ENCODE measurements at regions not wholly inside any gene's neighbourhood (a gene's known extent, or its start where the extent isn't known, plus 50 kb on each side); places are given as distances from the start of the nearest gene placed in this dataset.

GRCh38 chr9:15100571-15100970 is 190.3 kb upstream of the FREM1 start:
- H3K4me3 ChIP-seq: no peak overlapping the region
- intact Hi-C loops (cut with DNase I): loop anchor here (10.0 kb wide), 2 partner anchors 64 to 504 kb away; no protein-coding TSS in a partner anchor
- no peaks in the 10 kb centered on the region for H3K4me1 ChIP-seq (replicated peaks)
- no peaks in the 10 kb centered on the region for H3K27me3 ChIP-seq (replicated peaks; ENCODE audit: insufficient read depth)
- no peaks in the 10 kb centered on the region for H3K36me3 ChIP-seq
- H3K9me3 ChIP-seq: no peaks in the 10 kb centered on the region
- no peak for TF ChIP-seq POLR2A (IDR thresholded peaks at IDR 0.05)
- TF ChIP-seq POLR2AphosphoS5 (IDR thresholded peaks at IDR 0.05): no peak
- no peak for TF ChIP-seq CTCF (IDR thresholded peaks at IDR 0.05)
- H3K27ac ChIP-seq: no peak overlapping the region
- DNase-seq (ENCODE audit: low spot score): no peak
- 48% methylated on average over 2 of the region's 2 CpGs for WGBS

DNA sequence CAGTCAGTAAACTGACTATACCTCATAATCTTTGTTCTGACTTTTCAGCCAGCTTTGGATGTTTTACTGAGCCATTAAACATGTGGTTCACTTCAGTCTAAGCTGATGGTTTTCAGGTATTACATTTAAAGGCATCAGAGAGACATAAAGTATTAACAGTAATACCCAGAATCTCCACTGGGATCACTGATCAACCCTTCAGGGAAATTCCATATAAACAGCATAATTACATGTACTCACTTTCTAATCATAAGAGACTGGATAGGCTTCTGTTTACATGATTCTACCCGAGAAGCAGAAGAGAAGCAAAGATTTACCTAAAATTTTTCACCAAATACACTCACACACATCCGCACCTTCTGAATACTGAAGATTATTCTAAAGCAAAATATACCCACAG is 186.7 kb upstream of the FREM1 start:
- no peak for TF ChIP-seq CTCF (IDR thresholded peaks at IDR 0.05)
- TF ChIP-seq POLR2AphosphoS5 (IDR thresholded peaks at IDR 0.05): no peak
- no peak for TF ChIP-seq POLR2A (IDR thresholded peaks at IDR 0.05)
- H3K9me3 ChIP-seq: no peaks in the 10 kb centered on the region
- intact Hi-C loops (cut with DNase I): no loop called here
- H3K36me3 ChIP-seq: no peaks in the 10 kb centered on the region
- no peaks in the 10 kb centered on the region for H3K4me1 ChIP-seq (replicated peaks)
- H3K27ac ChIP-seq: no peak overlapping the region
- no peaks in the 10 kb centered on the region for H3K27me3 ChIP-seq (replicated peaks; ENCODE audit: insufficient read depth)
- no peak overlapping the region for H3K4me3 ChIP-seq
- DNase-seq (ENCODE audit: low spot score): no peak
- WGBS: 89% methylated on average over 2 of the region's 2 CpGs

DNA sequence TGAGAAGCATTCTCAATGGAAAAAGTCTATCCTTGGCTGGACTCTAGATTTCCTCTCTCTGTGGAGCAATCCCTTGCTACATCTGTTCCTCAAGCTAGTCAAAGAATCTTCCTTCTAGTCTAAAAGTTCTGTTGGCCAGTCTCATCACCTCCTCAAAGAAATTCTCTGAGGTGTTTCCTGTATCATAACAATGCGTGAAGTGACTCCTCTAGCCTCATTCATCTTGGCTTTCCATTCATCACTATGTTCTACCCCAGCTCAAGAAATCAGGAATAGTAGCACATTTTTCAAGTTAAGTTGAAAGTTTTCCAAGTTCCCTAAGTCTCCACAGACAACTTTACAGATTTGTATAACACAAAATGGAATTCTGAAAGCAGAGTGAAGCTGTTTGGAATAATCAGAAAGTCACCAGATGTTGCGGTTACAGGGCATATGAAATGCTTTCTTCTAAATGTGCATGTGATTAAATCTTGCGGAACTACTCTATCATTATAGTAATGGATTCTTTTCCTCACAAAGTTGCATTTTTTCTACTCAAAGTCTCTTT is 176.6 kb upstream of the FREM1 start:
- Histone ChIP-seq H3K9me3 (no peaks in the 10 kb centered on the region), H3K27me3 (replicated peaks; ENCODE audit: insufficient read depth) (no peaks in the 10 kb centered on the region), H3K4me1 (replicated peaks) (no peaks in the 10 kb centered on the region), H3K27ac (no peak overlapping the region), H3K4me3 (no peak overlapping the region), H3K36me3 (no peaks in the 10 kb centered on the region)
- DNase-seq (ENCODE audit: low spot score): no peak
- WGBS: 91% methylated on average over 3 of the region's 3 CpGs
- intact Hi-C loops (cut with DNase I): no loop called here
- TF ChIP-seq CTCF (IDR thresholded peaks at IDR 0.05) (no peak), POLR2AphosphoS5 (IDR thresholded peaks at IDR 0.05) (no peak), POLR2A (IDR thresholded peaks at IDR 0.05) (no peak)

DNA sequence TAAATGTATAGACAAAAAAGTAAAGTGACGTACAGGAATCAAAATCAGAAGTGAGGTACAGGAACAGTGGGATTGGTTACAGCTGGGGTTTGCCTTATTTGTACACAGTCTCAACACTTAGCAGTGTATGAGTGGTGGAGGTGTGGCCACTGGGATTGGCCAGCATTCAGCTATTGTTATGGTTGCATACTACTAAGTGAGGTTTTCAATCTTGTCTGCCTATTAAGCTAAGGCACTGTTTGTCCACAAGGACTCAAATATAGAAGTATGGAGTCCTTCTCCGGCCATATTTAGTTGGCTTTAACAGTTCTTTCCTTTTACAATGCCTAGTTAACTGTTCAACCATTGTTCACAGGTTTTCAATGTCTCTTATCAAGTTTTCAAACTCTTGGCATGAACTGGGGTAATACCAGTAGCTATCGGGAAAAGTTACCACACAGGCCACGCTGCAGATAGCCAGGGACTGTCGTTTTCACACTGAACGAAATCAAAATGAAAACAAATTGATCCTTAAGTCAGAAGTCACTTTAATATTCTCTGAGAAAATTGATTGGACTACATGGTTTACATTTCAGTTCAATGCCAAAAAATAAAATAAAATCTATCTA is 176.0 kb upstream of the FREM1 start:
- Histone ChIP-seq H3K4me1 (replicated peaks) (no peaks in the 10 kb centered on the region), H3K27ac (no peak overlapping the region), H3K9me3 (no peaks in the 10 kb centered on the region), H3K36me3 (no peaks in the 10 kb centered on the region), H3K4me3 (no peak overlapping the region), H3K27me3 (replicated peaks; ENCODE audit: insufficient read depth) (no peaks in the 10 kb centered on the region)
- TF ChIP-seq CTCF (IDR thresholded peaks at IDR 0.05): no peak
- TF ChIP-seq POLR2AphosphoS5 (IDR thresholded peaks at IDR 0.05): no peak
- no peak for TF ChIP-seq POLR2A (IDR thresholded peaks at IDR 0.05)
- intact Hi-C loops (cut with DNase I): no loop called here
- DNase-seq (ENCODE audit: low spot score): no peak
- WGBS: 83% methylated on average over 6 of the region's 6 CpGs

Data from prostate gland (tissue), 2 donors.